NCI-H510A treated with DMSO at 0.1 percent for 48 hours (cell line): ENCODE measurements at regions not wholly inside any gene's neighbourhood (a gene's known extent, or its start where the extent isn't known, plus 50 kb on each side); places are given as distances from the start of the nearest gene placed in this dataset.

Source experiments
- DNase-seq: peaks from one replicate; lab custom pipeline; 2025; lab: John Stamatoyannopoulos, UW

DNA sequence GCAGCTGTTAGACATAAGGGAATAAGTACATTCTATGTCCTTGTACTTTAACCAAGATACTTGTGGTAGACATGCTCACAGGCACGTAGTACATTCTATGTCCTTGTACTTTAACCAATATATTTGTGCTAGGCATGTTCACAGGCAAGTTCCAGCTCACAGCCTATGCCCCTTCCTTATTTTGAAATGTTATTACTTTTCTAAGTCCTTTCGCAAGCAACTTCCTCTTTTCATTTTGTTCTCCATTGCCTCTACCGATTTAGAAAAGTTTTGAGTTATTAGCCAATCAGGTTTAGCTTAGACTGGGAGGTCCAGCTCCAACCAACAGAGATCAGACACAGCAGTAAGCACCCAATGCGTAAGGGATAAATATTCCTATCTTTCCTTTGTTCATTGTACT, 60.1 kb upstream of the NUDT7 start:
- DNase-seq, result no peak

- no peak for DNase-seq
These were observed 58.6 kb upstream of the NUDT7 start for GRCh38 chr16:77663711-77664110.

- DNase-seq, result no peak
These were observed 55.5 kb upstream of the NUDT7 start for GRCh38 chr16:77666771-77667170.

DNA sequence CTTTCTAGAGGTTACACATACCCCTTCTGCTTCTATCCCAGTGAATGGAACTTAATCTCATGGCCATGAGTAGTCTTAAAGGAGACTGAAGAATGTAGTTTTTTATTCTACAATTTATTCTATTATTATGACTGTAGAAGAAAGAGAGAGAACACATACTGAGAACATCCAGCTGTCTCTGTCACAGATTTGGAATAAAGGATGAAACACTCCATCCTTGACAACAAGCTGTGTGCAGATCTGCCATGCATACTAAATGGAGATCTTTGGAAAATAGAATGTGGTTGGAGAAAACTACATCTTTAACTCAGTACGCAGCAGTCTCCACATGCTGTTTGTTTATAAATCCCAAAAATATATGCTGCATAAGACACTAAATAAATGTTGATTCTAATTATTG, 54.1 kb upstream of the NUDT7 start:
- DNase-seq, result no peak

DNA sequence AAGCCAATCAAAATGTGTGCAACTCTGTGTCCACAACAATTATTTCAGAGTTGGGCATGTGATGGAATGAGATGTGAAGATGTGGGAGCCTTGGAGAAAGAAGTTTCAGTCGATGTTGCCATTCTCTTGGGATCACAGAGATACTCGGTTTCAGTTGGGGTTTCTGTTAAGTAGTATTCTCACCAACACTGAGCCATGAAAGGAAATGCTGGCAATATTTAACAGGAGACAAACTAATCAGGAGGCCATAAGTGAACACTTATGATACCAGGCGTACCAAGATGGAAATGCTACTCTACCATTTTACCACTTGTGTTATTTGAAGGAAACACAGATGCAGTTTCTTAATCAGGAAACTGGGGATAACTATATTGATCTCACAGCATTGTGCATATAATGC, 53.3 kb upstream of the NUDT7 start:
- DNase-seq, result no peak
